ENCODE measurements at regions not wholly inside any gene's neighbourhood (a gene's known extent, or its start where the extent isn't known, plus 50 kb on each side); places are given as distances from the start of the nearest gene placed in this dataset.

DNA sequence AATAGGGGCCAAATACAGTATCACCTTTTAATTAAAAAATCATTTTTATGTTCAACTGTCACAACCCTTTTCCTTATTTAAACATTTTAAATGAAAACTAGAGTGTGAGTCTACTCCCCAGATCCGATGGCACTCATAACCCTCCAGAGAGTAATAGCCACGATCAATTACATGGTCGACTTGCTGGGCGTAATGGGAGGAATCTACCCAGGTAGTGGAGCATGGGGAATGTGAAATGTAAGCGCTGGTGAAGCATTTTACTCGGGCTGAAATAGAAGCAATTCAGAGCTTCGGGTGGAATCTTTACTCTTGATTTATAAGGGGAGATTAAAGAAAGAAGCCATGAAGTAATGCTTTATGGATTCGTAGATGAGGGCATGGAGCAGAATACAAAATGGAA is 321.9 kb downstream of the ACTR3B start:
- DNase-seq (ENCODE audit: low spot score), result no peak
- TF ChIP-seq TCF7 (CRISPR knock-in tag; IDR thresholded peaks at IDR 0.05; ENCODE audit: low read depth), result no peak
- TF ChIP-seq MYBL2 (CRISPR knock-in tag; IDR thresholded peaks at IDR 0.05), result no peak
- TF ChIP-seq, protein P1, sequence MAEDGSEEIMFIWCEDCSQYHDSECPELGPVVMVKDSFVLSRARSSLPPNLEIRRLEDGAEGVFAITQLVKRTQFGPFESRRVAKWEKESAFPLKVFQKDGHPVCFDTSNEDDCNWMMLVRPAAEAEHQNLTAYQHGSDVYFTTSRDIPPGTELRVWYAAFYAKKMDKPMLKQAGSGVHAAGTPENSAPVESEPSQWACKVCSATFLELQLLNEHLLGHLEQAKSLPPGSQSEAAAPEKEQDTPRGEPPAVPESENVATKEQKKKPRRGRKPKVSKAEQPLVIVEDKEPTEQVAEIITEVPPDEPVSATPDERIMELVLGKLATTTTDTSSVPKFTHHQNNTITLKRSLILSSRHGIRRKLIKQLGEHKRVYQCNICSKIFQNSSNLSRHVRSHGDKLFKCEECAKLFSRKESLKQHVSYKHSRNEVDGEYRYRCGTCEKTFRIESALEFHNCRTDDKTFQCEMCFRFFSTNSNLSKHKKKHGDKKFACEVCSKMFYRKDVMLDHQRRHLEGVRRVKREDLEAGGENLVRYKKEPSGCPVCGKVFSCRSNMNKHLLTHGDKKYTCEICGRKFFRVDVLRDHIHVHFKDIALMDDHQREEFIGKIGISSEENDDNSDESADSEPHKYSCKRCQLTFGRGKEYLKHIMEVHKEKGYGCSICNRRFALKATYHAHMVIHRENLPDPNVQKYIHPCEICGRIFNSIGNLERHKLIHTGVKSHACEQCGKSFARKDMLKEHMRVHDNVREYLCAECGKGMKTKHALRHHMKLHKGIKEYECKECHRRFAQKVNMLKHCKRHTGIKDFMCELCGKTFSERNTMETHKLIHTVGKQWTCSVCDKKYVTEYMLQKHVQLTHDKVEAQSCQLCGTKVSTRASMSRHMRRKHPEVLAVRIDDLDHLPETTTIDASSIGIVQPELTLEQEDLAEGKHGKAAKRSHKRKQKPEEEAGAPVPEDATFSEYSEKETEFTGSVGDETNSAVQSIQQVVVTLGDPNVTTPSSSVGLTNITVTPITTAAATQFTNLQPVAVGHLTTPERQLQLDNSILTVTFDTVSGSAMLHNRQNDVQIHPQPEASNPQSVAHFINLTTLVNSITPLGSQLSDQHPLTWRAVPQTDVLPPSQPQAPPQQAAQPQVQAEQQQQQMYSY (CRISPR knock-in tag; IDR thresholded peaks at IDR 0.05), result no peak
- TF ChIP-seq, protein P2, sequence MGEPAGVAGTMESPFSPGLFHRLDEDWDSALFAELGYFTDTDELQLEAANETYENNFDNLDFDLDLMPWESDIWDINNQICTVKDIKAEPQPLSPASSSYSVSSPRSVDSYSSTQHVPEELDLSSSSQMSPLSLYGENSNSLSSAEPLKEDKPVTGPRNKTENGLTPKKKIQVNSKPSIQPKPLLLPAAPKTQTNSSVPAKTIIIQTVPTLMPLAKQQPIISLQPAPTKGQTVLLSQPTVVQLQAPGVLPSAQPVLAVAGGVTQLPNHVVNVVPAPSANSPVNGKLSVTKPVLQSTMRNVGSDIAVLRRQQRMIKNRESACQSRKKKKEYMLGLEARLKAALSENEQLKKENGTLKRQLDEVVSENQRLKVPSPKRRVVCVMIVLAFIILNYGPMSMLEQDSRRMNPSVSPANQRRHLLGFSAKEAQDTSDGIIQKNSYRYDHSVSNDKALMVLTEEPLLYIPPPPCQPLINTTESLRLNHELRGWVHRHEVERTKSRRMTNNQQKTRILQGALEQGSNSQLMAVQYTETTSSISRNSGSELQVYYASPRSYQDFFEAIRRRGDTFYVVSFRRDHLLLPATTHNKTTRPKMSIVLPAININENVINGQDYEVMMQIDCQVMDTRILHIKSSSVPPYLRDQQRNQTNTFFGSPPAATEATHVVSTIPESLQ (CRISPR knock-in tag; IDR thresholded peaks at IDR 0.05), result no peak
- no peak for TF ChIP-seq JAZF1 (CRISPR knock-in tag; IDR thresholded peaks at IDR 0.05)
- TF ChIP-seq, protein P3, sequence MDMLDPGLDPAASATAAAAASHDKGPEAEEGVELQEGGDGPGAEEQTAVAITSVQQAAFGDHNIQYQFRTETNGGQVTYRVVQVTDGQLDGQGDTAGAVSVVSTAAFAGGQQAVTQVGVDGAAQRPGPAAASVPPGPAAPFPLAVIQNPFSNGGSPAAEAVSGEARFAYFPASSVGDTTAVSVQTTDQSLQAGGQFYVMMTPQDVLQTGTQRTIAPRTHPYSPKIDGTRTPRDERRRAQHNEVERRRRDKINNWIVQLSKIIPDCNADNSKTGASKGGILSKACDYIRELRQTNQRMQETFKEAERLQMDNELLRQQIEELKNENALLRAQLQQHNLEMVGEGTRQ (CRISPR knock-in tag; IDR thresholded peaks at IDR 0.05), result no peak
- TF ChIP-seq RORB (CRISPR knock-in tag; IDR thresholded peaks at IDR 0.05), result no peak
- no peak for TF ChIP-seq PRRX2 (CRISPR knock-in tag; IDR thresholded peaks at IDR 0.05)
- TF ChIP-seq, protein P4, sequence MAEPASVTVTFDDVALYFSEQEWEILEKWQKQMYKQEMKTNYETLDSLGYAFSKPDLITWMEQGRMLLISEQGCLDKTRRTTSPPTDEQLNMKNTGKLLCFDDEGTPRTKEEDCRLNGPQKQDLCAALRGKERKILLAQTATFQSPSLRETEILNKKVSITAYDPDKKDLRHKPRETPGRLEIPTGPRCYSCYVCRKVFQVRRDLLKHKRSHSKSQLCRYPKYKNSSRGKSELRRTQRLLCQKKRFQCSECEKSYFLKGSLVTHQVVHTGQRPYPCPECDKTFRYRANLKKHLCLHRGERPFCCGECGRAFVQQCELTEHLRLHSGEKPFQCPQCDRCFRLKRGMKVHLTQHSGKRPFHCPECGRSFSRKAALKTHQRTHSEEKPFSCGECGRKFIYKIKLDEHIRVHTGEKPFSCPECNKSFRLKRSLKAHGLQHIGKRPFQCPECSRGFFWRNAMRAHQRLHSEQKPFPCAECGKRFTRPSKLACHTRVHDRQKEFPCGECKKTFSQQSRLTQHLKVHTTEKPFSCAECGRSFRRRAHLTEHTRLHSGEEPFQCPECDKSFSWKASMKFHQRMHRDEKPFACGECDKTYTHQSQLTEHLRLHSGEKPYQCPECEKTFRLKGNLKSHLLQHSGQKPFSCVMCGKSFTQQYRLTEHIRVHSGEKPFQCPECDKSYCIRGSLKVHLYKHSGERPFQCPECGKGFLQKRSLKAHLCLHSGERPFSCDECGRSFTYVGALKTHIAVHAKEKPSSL (CRISPR knock-in tag; conservative IDR thresholded peaks at IDR 0.05), result no peak
- no peak for TF ChIP-seq ESRRA (CRISPR knock-in tag; IDR thresholded peaks at IDR 0.05; ENCODE audit: borderline replicate concordance)
- no peak for TF ChIP-seq GRHL2 (CRISPR knock-in tag; IDR thresholded peaks at IDR 0.05; ENCODE audit: insufficient replicate concordance, severe bottlenecking)
- TF ChIP-seq ZNF423 (CRISPR knock-in tag; IDR thresholded peaks at IDR 0.05), result no peak
- no peak for TF ChIP-seq ERG (CRISPR knock-in tag; IDR thresholded peaks at IDR 0.05)
- ATAC-seq, result no peak
- Mint-ChIP-seq H3K36me3 (no peaks in the 10 kb centered on the region), H3K4me3 (no peak overlapping the region), H3K9me3 (peaks cover 3% of the 10 kb centered on the region; the same call in 1 of the 2 replicates), H3K4me1 (peaks cover 5% of the 10 kb centered on the region), H3K27me3 (ENCODE audit: low read depth) (peaks cover 3% of the 10 kb centered on the region; the same call in 1 of the 2 replicates), H3K27ac (no peak overlapping the region)
- POLR2A ChIA-PET, result no interaction called here
- CTCF ChIA-PET, result no interaction called here

DNA sequence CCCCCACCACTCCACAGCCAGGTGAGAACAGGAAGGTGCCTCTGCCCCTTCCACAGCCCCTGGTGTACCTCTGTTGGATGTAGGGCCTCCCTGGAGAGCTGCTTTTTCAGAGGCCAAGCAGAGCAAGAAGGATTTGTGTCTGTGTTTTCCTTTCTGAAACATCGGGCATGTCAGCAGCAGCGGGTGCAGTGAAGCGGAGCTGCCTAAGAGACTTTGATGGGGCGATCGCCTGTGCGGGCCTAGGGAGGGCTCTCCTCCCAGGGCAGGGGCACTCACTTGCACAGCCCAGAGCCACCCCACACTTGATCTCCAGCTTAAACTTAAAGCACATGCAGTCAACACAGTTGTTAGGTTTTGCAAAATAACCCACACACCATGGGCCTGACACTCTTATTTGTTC is 324.7 kb downstream of the ACTR3B start:
- TF ChIP-seq TEAD1 (CRISPR knock-in tag; IDR thresholded peaks at IDR 0.05) (no peak), ZNF671 (CRISPR knock-in tag; IDR thresholded peaks at IDR 0.05) (no peak), KAT7 (CRISPR knock-in tag; IDR thresholded peaks at IDR 0.05; ENCODE audit: borderline replicate concordance) (no peak)
- TF ChIP-seq, protein P5, sequence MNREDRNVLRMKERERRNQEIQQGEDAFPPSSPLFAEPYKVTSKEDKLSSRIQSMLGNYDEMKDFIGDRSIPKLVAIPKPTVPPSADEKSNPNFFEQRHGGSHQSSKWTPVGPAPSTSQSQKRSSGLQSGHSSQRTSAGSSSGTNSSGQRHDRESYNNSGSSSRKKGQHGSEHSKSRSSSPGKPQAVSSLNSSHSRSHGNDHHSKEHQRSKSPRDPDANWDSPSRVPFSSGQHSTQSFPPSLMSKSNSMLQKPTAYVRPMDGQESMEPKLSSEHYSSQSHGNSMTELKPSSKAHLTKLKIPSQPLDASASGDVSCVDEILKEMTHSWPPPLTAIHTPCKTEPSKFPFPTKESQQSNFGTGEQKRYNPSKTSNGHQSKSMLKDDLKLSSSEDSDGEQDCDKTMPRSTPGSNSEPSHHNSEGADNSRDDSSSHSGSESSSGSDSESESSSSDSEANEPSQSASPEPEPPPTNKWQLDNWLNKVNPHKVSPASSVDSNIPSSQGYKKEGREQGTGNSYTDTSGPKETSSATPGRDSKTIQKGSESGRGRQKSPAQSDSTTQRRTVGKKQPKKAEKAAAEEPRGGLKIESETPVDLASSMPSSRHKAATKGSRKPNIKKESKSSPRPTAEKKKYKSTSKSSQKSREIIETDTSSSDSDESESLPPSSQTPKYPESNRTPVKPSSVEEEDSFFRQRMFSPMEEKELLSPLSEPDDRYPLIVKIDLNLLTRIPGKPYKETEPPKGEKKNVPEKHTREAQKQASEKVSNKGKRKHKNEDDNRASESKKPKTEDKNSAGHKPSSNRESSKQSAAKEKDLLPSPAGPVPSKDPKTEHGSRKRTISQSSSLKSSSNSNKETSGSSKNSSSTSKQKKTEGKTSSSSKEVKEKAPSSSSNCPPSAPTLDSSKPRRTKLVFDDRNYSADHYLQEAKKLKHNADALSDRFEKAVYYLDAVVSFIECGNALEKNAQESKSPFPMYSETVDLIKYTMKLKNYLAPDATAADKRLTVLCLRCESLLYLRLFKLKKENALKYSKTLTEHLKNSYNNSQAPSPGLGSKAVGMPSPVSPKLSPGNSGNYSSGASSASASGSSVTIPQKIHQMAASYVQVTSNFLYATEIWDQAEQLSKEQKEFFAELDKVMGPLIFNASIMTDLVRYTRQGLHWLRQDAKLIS (CRISPR knock-in tag; IDR thresholded peaks at IDR 0.05; ENCODE audit: borderline replicate concordance), result no peak
- TF ChIP-seq, protein P6, sequence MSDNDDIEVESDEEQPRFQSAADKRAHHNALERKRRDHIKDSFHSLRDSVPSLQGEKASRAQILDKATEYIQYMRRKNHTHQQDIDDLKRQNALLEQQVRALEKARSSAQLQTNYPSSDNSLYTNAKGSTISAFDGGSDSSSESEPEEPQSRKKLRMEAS (CRISPR knock-in tag; IDR thresholded peaks at IDR 0.05), result no peak
- peaks cover 3% of the 10 kb centered on the region; the same call in 1 of the 2 replicates for H3K27me3 Mint-ChIP-seq (ENCODE audit: low read depth)
- CTCF ChIA-PET, result interaction anchor here (2.1 kb wide), 1 partner anchor 29 kb away, joined by 7 read pairs; no protein-coding TSS in a partner anchor
- ATAC-seq (no peak), DNase-seq (ENCODE audit: low spot score) (no peak)
- H3K27ac Mint-ChIP-seq, result no peak overlapping the region
- no peaks in the 10 kb centered on the region for H3K36me3 Mint-ChIP-seq
- POLR2A ChIA-PET, result interaction anchor here (0.6 kb wide), 1 partner anchor 8 kb away, joined by 4 read pairs; no protein-coding TSS in a partner anchor
- no peak overlapping the region for H3K4me3 Mint-ChIP-seq
- peaks cover 5% of the 10 kb centered on the region for H3K4me1 Mint-ChIP-seq
- peaks cover 3% of the 10 kb centered on the region; the same call in 1 of the 2 replicates for H3K9me3 Mint-ChIP-seq

All from WTC11 (cell line).